GM18517 (cell line): ENCODE measurements at regions not wholly inside any gene's neighbourhood (a gene's known extent, or its start where the extent isn't known, plus 50 kb on each side); places are given as distances from the start of the nearest gene placed in this dataset.

Experiments
- ATAC-seq: cut with Tn5 transposase; IDR thresholded peaks from one replicate; pipeline ENCODE4 v1.9.1; 2021; ENCODE audit warnings: mild to moderate bottlenecking, moderate library complexity; ENCODE audit not compliant: unreplicated experiment

DNA sequence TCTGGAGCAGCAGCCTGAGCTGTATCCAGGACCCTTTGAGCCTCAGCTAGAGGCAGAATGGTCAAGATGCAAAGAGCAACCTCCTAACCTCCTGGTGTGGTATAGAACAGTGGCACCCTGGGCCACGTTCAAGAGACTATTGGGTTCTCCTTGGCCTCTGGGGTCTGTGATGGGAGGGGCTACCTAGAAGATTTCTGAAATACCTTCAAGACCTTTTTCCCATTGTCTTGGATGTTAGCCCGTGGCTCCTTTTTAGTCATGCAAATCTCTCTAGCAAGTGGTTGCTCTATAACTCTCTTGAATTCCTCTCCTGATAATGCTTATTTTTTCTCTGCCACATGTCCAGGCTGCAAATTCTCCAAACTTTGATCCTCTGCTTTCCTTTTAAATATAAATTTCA lies 106.3 kb upstream of the SULT1C3 start:
- ATAC-seq = no peak

DNA sequence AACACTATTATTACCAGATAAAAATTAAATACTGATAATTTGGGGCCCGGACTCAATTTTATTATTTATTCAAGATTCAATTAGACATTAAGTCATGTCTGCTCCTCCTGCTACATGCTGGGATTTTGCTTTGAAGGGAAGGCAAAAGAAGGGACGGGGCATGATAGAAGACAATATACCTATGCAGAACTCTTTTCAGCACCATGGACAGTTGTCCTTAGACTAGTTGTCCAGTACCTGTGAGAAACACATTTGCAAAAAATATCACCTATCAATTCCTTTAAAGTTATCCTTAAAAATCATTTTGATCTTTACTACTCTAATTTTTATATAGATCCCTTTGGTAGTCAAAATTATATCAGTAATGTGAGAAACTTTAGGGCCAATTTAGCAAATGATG lies 100.2 kb upstream of the SULT1C3 start:
- no peak for ATAC-seq

DNA sequence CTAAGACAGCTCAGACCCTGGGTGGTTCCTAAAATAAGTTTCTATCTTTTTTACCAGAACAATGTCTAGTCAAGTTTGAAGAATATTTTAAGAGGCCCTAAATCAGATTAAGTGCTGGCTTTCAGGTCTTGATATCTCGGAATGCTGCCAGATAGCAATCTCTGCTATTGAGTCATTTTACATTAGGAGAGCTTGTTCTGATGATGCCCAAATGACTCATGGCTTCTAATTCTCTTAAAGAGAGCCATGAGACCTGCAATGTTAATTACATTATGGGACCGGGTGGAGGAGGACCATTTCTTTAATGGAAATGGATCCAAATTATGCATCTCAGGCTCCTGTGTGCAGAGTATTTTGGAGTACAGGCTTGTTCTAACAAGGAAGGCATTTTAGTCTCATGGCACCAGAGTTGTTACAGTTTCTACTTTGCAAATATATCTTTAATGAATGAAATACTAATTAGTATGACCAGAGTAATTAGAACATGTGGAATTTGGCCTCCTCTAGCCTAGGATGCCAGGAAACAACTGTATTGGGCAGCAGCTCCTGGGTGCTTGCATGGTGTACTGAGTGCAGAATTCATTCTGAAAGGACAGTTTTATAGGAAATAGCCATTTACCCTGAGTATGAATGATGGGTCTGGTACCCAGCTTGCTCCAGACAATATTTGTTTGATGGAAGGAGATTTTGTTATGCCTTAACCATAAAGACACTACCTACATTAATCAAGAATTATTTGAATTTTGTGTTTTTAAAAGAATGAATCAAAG lies 94.0 kb upstream of the SULT1C3 start:
- no peak for ATAC-seq

DNA sequence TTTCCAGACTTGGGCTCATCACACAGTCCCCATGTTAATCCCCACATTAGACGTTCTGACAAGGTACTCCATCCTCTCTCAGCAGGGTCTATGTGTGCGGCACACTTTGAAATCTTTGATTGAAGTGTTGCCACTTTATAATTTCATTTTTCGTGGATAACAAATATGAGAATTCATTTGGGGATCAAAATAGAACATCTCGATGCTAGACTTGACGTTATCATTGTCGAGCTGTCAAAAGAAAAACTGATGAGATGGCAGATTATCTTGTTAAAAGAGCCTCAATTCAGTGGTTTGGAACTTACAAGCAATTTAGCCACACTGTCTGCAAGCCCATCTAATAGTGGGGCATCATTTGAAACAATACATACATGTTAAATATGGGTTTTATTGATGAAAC lies 91.2 kb upstream of the SULT1C3 start:
- no peak for ATAC-seq

DNA sequence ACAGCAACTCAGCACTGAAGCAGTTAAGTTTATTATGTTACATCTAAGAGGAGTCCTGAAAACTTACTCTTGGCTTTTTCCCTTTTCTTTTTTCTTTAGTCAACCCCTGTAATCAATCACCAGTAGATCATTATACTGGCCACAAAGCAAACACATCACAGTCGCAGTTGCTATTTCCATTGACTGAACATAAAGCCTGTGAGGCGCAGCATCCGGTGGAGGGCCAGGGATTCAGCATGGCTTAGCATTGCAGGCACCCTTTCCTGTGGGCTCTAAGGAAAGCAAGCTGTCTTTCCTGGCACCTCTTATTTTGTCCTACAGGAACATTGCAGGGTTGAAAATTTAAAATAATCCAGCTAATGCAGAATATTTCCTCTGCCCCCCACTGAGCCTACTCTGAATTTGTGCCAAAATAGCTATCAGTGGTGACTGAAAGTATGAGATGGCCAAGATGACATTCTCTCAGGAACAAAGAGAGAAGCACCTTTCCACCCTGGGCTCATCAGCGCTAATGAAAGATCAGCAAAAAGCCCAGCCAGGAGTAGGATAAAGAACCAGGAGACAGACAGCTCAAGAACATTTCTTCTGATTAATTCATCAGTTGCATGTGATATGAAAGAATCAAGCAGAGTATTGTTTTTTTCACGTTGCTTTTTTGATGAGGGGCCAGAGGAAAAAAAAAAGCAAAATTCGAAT lies 85.3 kb upstream of the SULT1C3 start:
- no peak for ATAC-seq

DNA sequence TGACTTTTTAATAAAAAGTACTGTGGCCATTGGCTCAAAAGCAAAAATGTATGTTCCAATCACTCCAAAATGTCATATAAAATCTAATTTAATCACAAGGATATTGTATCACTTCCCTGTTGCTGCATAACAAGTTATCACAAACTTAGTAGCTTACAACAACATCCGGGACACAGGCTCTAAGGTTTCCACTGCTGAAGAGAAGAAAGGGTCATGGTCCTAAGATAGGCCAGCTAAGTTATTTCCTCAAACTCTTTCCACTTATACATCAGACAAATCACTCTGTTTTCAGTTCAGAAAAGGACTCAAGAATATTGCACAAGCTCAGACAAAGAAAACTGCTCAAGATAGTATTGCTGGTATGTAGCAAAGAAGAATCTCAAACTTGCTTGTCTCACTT lies 78.5 kb upstream of the SULT1C3 start:
- ATAC-seq = no peak

DNA sequence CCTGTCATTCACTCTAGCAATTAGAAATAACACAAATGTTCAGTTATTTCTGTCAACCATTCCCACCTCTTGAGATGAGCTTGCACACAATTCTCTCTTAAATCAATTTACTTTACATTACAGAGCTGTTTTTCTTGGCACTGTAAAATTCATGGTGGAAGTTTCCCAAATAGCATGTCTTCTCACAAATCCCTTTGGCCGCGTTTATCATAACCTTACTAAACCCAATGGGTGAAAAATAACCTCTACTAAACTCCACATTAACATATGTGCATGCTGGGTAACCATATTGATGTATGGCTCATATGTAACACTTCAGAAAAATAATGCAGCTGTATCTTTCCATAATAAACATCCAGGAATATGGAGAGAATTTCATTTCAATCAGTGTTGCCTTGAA lies 75.5 kb upstream of the SULT1C3 start:
- no peak for ATAC-seq

DNA sequence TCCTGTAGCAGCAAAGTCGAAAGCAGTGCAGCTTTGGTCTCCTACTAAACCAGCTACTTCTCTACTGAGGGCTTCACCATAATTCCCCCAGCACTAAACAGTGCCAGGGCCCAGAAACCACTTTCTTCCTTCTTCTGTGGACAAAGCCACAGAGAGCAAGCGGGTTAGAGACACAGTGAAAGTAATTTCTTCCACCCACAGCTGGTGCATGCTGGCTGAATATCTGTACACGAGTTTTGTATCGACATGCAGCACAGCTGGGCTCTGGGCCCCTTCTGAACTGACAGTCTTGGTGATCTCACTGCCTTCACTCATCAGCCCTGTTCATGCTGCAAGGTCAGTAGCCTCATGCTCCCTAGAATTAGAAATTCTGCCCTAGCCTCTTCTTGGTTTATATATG lies 74.0 kb upstream of the SULT1C3 start:
- no peak for ATAC-seq

DNA sequence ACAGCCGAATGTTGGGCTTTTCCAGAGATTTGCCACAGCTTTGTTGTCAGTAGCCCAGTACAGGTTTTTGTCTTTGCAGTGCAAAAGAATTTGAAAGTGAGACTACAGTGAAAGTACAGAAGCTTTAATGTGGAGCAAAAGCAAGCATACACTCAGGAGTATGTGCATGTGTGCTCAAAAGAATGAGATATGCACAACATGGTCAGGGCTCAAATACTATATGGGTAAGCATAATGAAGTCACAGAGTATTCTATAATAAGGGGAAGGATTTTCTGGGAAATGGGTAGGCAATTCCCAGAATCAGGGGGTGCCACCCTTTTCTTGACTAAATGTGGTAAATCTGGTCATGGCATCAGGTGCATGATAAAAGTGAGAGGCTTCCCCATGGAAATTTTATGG lies 72.1 kb upstream of the SULT1C3 start:
- no peak for ATAC-seq

DNA sequence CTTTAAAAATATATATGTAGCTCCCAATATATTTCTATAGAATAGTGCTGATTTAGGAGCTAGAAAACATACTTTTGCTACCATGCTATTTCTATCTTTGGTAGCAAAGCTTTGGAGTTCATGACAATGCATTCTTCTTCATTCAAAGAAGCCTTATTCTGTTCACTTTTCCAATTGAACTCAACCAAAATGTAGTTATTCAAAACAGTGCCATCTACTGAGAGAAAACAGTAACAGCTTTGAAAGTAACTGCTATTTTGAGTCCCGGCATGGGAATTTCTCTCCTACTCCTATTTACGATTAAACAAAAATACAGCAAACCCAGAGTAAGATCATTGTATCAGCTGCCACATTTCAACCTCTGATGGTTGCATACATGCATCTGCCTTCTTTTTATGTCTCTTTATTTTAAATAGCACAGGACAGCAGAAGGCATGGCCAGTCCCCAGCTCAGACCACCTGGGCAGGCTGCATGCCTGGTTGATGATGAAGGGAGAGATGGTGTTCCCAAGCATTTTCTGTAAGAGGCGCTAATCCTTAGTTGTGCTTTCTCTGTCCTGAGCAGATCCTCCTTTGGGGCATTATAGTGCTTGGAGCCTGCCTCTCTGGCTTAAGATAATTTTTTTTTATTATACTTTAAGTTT lies 69.7 kb upstream of the SULT1C3 start:
- no peak for ATAC-seq

DNA sequence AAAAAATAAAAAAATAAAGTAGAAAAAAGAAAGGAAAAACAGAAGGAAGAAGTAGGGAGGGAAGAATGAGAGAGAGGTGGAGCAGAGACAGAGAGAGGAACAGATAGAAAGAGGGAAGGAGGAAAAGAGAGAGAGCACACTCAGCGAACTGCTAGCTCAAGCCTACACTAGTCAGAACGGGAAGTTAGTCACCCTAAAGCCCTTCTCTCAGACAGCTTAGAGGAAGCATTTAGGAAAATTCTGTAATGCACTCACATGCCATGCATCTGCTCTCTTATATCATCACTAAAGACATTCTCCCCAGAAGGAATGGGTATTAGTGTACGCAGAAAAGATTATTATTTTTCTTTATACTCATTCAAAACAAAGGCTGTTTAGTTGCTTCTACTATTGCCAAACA lies 68.1 kb upstream of the SULT1C3 start:
- ATAC-seq = no peak

DNA sequence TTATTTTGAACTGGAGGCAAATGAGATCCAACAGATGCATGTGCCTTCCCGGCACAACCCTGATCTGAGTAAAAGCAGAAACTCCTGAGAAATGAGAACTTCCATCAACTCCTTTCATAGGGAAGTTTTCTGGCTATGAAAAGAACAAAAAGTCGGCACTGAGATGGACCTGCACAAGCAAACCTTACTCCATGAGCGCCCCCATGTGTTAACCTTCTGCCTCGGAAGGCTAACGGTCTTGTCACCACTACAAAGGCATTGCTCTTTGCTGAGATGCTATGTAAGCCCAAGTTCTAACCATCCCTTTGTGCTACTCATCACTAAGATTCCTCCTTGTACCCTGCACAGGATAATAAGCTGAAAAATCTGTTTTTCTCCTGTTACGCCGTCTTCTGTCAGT lies 57.3 kb upstream of the SULT1C3 start:
- ATAC-seq = no peak

DNA sequence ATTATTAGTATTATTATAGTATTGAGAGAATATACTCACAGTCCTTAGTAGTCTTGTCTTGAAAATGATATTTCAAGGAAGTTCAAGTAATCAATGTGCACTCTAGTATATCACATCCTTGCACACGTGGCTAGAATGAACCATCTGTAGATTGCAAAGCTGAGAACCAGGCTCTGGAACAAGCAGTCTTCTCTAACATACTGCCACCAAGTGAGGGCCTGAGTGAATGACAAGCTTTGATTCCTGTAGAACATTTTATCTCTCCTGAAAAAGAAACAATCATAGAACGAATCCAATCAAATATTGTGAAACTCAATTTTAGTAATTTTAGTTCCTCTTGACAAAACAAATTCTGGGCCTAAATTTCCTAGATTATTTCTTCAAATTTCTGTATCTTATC lies 55.3 kb upstream of the SULT1C3 start:
- peak; percentile 61 for ATAC-seq

DNA sequence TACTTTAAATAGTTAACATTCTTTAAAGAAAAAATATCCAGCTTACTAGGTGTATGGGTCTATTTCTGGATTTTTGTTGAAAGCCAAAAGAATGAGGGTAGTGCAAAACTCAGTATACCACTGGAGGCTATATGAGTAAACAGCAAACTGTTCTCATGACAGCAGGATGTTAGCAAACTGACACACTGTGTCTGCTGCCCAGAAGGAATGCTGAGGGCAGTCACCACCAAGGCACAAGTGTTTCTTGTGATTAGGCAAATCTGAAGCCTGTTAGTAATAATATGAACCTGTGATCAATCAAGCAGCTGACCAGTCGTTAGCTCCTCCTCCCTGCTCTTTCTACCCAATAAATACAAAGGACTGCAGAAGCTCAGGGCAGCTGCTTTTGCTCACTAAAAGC lies 50.5 kb upstream of the SULT1C3 start:
- no peak for ATAC-seq
